ENCODE measurements at regions not wholly inside any gene's neighbourhood (a gene's known extent, or its start where the extent isn't known, plus 50 kb on each side); places are given as distances from the start of the nearest gene placed in this dataset.
A peak's percentile ranks its signal among the peaks of the same experiment; 100 is the strongest.

- Histone ChIP-seq H3K27me3 (replicated peaks in 1 of 7) (no peaks in the 10 kb centered on the region), H3K9me3 (no peaks in the 10 kb centered on the region), H3K4me3 (no peak overlapping the region), H3K27ac (peak overlapping the region in 3 of 8 donors; percentile 23 to 49 (median 31)), H3K4me1 (peaks cover 0 to 28% (median 16%) of the 10 kb centered on the region in 6 donors), H3K36me3 (no peaks in the 10 kb centered on the region)
- intact Hi-C loops (cut with DNase I; ENCODE audit: low total_unique reads) = no loop called here
- 68 to 76% (median 70%) methylated on average over 7 of the region's 7 CpGs for WGBS, 5 donors
- no peak for DNase-seq
- no peak for TF ChIP-seq POLR2A (IDR thresholded peaks at IDR 0.05)
- TF ChIP-seq CTCF (IDR thresholded peaks at IDR 0.05 in 8 of 11, conservative IDR thresholded peaks at IDR 0.05 in 3 of 11) = no peak
- TF ChIP-seq POLR2AphosphoS5 (IDR thresholded peaks at IDR 0.05) = no peak
Observed at GRCh38 chr6:22028403-22029090, 268.3 kb downstream of the PRL start.

- H3K36me3 ChIP-seq = no peaks in the 10 kb centered on the region
- peak overlapping the region in 5 of 8 donors; percentile 11 to 49 (median 23) for H3K27ac ChIP-seq
- H3K4me1 ChIP-seq = peaks cover 0 to 28% (median 16%) of the 10 kb centered on the region in 6 donors
- WGBS, 5 donors = 10 to 31% (median 21%) methylated on average over 2 of the region's 2 CpGs
- DNase-seq = no peak
- H3K27me3 ChIP-seq (replicated peaks in 1 of 7) = no peaks in the 10 kb centered on the region
- TF ChIP-seq POLR2A (IDR thresholded peaks at IDR 0.05) (no peak), POLR2AphosphoS5 (IDR thresholded peaks at IDR 0.05) (no peak), CTCF (IDR thresholded peaks at IDR 0.05 in 8 of 11, conservative IDR thresholded peaks at IDR 0.05 in 3 of 11) (no peak)
- intact Hi-C loops (cut with DNase I; ENCODE audit: low total_unique reads) = no loop called here
- H3K9me3 ChIP-seq = no peaks in the 10 kb centered on the region
- H3K4me3 ChIP-seq = no peak overlapping the region
Observed at GRCh38 chr6:22029171-22029570, 267.7 kb downstream of the PRL start.

- no peaks in the 10 kb centered on the region for H3K9me3 ChIP-seq
- WGBS, 5 donors = 80 to 91% (median 85%) methylated on average over 6 of the region's 6 CpGs
- H3K4me1 ChIP-seq = peaks cover 0 to 18% (median 7%) of the 10 kb centered on the region in 6 donors
- DNase-seq = no peak
- H3K4me3 ChIP-seq = no peak overlapping the region
- H3K36me3 ChIP-seq = no peaks in the 10 kb centered on the region
- H3K27ac ChIP-seq = no peak overlapping the region
- TF ChIP-seq POLR2AphosphoS5 (IDR thresholded peaks at IDR 0.05) = no peak
- TF ChIP-seq POLR2A (IDR thresholded peaks at IDR 0.05) = no peak
- no peak for TF ChIP-seq CTCF (IDR thresholded peaks at IDR 0.05 in 8 of 11, conservative IDR thresholded peaks at IDR 0.05 in 3 of 11)
- H3K27me3 ChIP-seq (replicated peaks in 1 of 7) = no peaks in the 10 kb centered on the region
- intact Hi-C loops (cut with DNase I; ENCODE audit: low total_unique reads) = no loop called here
Observed at GRCh38 chr6:22030730-22031619, 265.9 kb downstream of the PRL start.

- TF ChIP-seq POLR2A (IDR thresholded peaks at IDR 0.05) = no peak
- TF ChIP-seq POLR2AphosphoS5 (IDR thresholded peaks at IDR 0.05) = no peak
- TF ChIP-seq CTCF (IDR thresholded peaks at IDR 0.05 in 8 of 11, conservative IDR thresholded peaks at IDR 0.05 in 3 of 11) = no peak
- intact Hi-C loops (cut with DNase I; ENCODE audit: low total_unique reads) = no loop called here
- Histone ChIP-seq H3K27ac (no peak overlapping the region), H3K4me1 (no peaks in the 10 kb centered on the region), H3K4me3 (no peak overlapping the region), H3K27me3 (replicated peaks in 1 of 7) (no peaks in the 10 kb centered on the region), H3K36me3 (no peaks in the 10 kb centered on the region), H3K9me3 (peaks cover 0 to 15% (median 12%) of the 10 kb centered on the region in 8 donors)
- 71 to 87% (median 76%) methylated on average over 4 of the region's 4 CpGs for WGBS, 5 donors
- DNase-seq = no peak
Observed at GRCh38 chr6:22035690-22036089, 261.1 kb downstream of the PRL start.
